Gastroesophageal sphincter (tissue), 3 donors: ENCODE measurements at regions not wholly inside any gene's neighbourhood (a gene's known extent, or its start where the extent isn't known, plus 50 kb on each side); places are given as distances from the start of the nearest gene placed in this dataset.

ENCODE experiments used
- EP300 ChIP-seq: sonication (generic); formaldehyde crosslinking; IDR thresholded peaks from one replicate; pipeline ENCODE4 v1.6.1; 2017; ENCODE audit warnings: antibody characterized with exemption, mild to moderate bottlenecking
- POLR2A ChIP-seq, 2 donors: fragments of 450-650 bp; IDR thresholded peaks; one replicate each; pipeline ENCODE4 v1.6.1; 2017; ENCODE audit warnings: antibody characterized with exemption in 2 of 2, mild to moderate bottlenecking in 2 of 2, moderate library complexity in 1 of 2
- POLR2AphosphoS5 ChIP-seq: sonication (generic); formaldehyde crosslinking; IDR thresholded peaks from one replicate; pipeline ENCODE4 v1.6.1; 2017; ENCODE audit warnings: antibody characterized with exemption
- TF ChIP-seq, protein P1 (sequence below), 4 experiments: fragments of 200-600 bp in 2 of 4; fragments of 450-650 bp in 2 of 4; sonication (generic) in 1 of 4; IDR thresholded peaks; one replicate each; pipeline ENCODE4 v1.5.1; 2017 to 2019; ENCODE audit warnings: antibody characterized with exemption in 4 of 4, mild to moderate bottlenecking in 2 of 4, moderate library complexity in 2 of 4

GRCh38 chr13:38283346-38283745 is 66.3 kb upstream of the UFM1 start:
- TF ChIP-seq, protein P1, sequence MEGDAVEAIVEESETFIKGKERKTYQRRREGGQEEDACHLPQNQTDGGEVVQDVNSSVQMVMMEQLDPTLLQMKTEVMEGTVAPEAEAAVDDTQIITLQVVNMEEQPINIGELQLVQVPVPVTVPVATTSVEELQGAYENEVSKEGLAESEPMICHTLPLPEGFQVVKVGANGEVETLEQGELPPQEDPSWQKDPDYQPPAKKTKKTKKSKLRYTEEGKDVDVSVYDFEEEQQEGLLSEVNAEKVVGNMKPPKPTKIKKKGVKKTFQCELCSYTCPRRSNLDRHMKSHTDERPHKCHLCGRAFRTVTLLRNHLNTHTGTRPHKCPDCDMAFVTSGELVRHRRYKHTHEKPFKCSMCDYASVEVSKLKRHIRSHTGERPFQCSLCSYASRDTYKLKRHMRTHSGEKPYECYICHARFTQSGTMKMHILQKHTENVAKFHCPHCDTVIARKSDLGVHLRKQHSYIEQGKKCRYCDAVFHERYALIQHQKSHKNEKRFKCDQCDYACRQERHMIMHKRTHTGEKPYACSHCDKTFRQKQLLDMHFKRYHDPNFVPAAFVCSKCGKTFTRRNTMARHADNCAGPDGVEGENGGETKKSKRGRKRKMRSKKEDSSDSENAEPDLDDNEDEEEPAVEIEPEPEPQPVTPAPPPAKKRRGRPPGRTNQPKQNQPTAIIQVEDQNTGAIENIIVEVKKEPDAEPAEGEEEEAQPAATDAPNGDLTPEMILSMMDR (IDR thresholded peaks at IDR 0.05): no peak
- TF ChIP-seq POLR2AphosphoS5 (no peak), EP300 (no peak), POLR2A (IDR thresholded peaks at IDR 0.05) (no peak)
